ENCODE measurements at regions not wholly inside any gene's neighbourhood (a gene's known extent, or its start where the extent isn't known, plus 50 kb on each side); places are given as distances from the start of the nearest gene placed in this dataset.

GRCh38 chr5:44935871-44936270, 127.1 kb downstream of the MRPS30 start:
- TF ChIP-seq CTCF (IDR thresholded peaks at IDR 0.05) (no peak), POLR2AphosphoS5 (IDR thresholded peaks at IDR 0.05) (no peak), POLR2A (IDR thresholded peaks at IDR 0.05) (no peak)

Data from prostate gland (tissue), 2 donors.